Hepatocyte (in vitro differentiated cells): ENCODE measurements at regions not wholly inside any gene's neighbourhood (a gene's known extent, or its start where the extent isn't known, plus 50 kb on each side); places are given as distances from the start of the nearest gene placed in this dataset.

Source experiments
- CTCF ChIP-seq: fragments of 200-600 bp; sonication (generic); IDR thresholded peaks from 2 replicates; pipeline ENCODE4 v1.5.1; 2016; ENCODE audit warnings: antibody characterized with exemption, mild to moderate bottlenecking; ENCODE audit not compliant: poor library complexity
- EZH2phosphoT487 ChIP-seq: fragments of 200-600 bp; sonication (generic); IDR thresholded peaks from one replicate; pipeline ENCODE4 v1.6.1; 2018; ENCODE audit warnings: antibody characterized with exemption, mild to moderate bottlenecking, low read depth, moderate library complexity; ENCODE audit not compliant: unreplicated experiment, severe bottlenecking

- TF ChIP-seq CTCF (no peak), EZH2phosphoT487 (no peak)
These were observed 126.5 kb upstream of the BNC2 start for GRCh38 chr9:16996901-16997491.
